Transverse colon (tissue), 3 donors: ENCODE measurements at regions not wholly inside any gene's neighbourhood (a gene's known extent, or its start where the extent isn't known, plus 50 kb on each side); places are given as distances from the start of the nearest gene placed in this dataset.

Source experiments
- CTCF ChIP-seq, 5 experiments: fragments of 200-600 bp in 3 of 5; fragments of 450-650 bp in 2 of 5; sonication (generic) in 3 of 5; IDR thresholded peaks; 1 replicate in 2 of 5; 2 replicates in 3 of 5; pipeline ENCODE4 v1.5.1; 2016 to 2017; ENCODE audit warnings: antibody characterized with exemption in 5 of 5, inconsistent platforms in 3 of 5, mild to moderate bottlenecking in 2 of 5, moderate library complexity in 1 of 5
- POLR2A ChIP-seq: fragments of 450-650 bp; IDR thresholded peaks from one replicate; pipeline ENCODE4 v1.6.1; 2016; ENCODE audit warnings: antibody characterized with exemption, mild to moderate bottlenecking, moderate library complexity

GRCh38 chr18:59085797-59086196, 53.9 kb upstream of the SEC11C start:
- TF ChIP-seq CTCF (IDR thresholded peaks at IDR 0.05) = no peak
- no peak for TF ChIP-seq POLR2A
